Upper lobe of left lung (tissue), 6 donors: ENCODE measurements at regions not wholly inside any gene's neighbourhood (a gene's known extent, or its start where the extent isn't known, plus 50 kb on each side); places are given as distances from the start of the nearest gene placed in this dataset.

Experiments used
- ATAC-seq, 2 donors: fragments of 200-7000 bp; cut with Tn5 transposase; one replicate each; pipeline ENCODE4 v1.9.1; 2022; ENCODE audit warnings: mild to moderate bottlenecking in 2 of 2, moderate library complexity in 2 of 2; ENCODE audit not compliant: low FRiP score in 2 of 2
- DNase-seq, 2 donors: peaks; one replicate each; pipeline ENCODE4 v3.0.0-alpha.2; 2019 to 2020
- H3K27ac ChIP-seq, 4 donors: fragments of 200-600 bp; sonication (generic); one replicate each; pipeline ENCODE4 v1.5.1; 2016 to 2019
- H3K27me3 ChIP-seq, 4 donors: fragments of 200-600 bp; sonication (generic); one replicate each; pipeline ENCODE4 v1.5.1; 2017 to 2019
- H3K36me3 ChIP-seq, 4 donors: fragments of 200-600 bp; sonication (generic); one replicate each; pipeline ENCODE4 v1.5.1; 2016 to 2019
- H3K4me1 ChIP-seq, 4 donors: fragments of 200-600 bp; sonication (generic); one replicate each; pipeline ENCODE4 v1.5.1; 2018 to 2019
- H3K4me3 ChIP-seq, 4 donors: fragments of 200-600 bp; sonication (generic); one replicate each; pipeline ENCODE4 v1.5.1; 2017 to 2019; ENCODE audit warnings: mild to moderate bottlenecking in 2 of 4, moderate library complexity in 1 of 4
- H3K9me3 ChIP-seq, 4 donors: fragments of 200-600 bp; sonication (generic); one replicate each; pipeline ENCODE4 v1.5.1; 2018 to 2019
- EP300 ChIP-seq, 4 donors: sonication (generic); formaldehyde crosslinking; IDR thresholded peaks; one replicate each; pipeline ENCODE4 v1.5.1; 2017; ENCODE audit warnings: antibody characterized with exemption in 4 of 4, control low read depth in 2 of 4
- POLR2A ChIP-seq, 4 donors: fragments of 450-650 bp; IDR thresholded peaks; one replicate each; pipeline ENCODE4 v1.5.1; 2016 to 2017; ENCODE audit warnings: antibody characterized with exemption in 4 of 4, mild to moderate bottlenecking in 2 of 4
- POLR2AphosphoS5 ChIP-seq, 2 donors: sonication (generic); formaldehyde crosslinking; IDR thresholded peaks; one replicate each; pipeline ENCODE4 v1.5.1; 2017; ENCODE audit warnings: antibody characterized with exemption in 2 of 2
- WGBS, 2 donors: methylation state at CpG; one replicate each; pipeline ENCODE4 v1.1.5; 2017 to 2018; 5-methylcytosine and 5-hydroxymethylcytosine counted together
- TF ChIP-seq, protein P1 (sequence below), 6 experiments: fragments of 450-650 bp in 4 of 6; fragments of 200-600 bp in 2 of 6; sonication (generic) in 2 of 6; IDR thresholded peaks; one replicate each; pipeline ENCODE4 v1.5.1; 2016 to 2019; ENCODE audit warnings: antibody characterized with exemption in 6 of 6
- donor health status: DM: no; HTN: no; CAD: no; lungs with moderate emphysema.
- donor health status: DM: no; HTN: yes; CAD: no; lungs with severe emphysema.

GRCh38 chr6:8736156-8736895, 301.0 kb upstream of the SLC35B3 start:
- 78 to 80% methylated on average over 7 of the region's 7 CpGs for WGBS, 2 donors
- ATAC-seq (no peak), DNase-seq (no peak)
- Histone ChIP-seq H3K27me3 (no peaks in the 10 kb centered on the region), H3K27ac (no peak overlapping the region), H3K4me1 (peaks cover 0 to 6% (median 0%) of the 10 kb centered on the region in 4 donors), H3K9me3 (no peaks in the 10 kb centered on the region), H3K36me3 (no peaks in the 10 kb centered on the region), H3K4me3 (no peak overlapping the region)
- TF ChIP-seq, protein P1, sequence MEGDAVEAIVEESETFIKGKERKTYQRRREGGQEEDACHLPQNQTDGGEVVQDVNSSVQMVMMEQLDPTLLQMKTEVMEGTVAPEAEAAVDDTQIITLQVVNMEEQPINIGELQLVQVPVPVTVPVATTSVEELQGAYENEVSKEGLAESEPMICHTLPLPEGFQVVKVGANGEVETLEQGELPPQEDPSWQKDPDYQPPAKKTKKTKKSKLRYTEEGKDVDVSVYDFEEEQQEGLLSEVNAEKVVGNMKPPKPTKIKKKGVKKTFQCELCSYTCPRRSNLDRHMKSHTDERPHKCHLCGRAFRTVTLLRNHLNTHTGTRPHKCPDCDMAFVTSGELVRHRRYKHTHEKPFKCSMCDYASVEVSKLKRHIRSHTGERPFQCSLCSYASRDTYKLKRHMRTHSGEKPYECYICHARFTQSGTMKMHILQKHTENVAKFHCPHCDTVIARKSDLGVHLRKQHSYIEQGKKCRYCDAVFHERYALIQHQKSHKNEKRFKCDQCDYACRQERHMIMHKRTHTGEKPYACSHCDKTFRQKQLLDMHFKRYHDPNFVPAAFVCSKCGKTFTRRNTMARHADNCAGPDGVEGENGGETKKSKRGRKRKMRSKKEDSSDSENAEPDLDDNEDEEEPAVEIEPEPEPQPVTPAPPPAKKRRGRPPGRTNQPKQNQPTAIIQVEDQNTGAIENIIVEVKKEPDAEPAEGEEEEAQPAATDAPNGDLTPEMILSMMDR (IDR thresholded peaks at IDR 0.05): no peak
- TF ChIP-seq POLR2AphosphoS5 (IDR thresholded peaks at IDR 0.05) (no peak), EP300 (IDR thresholded peaks at IDR 0.05) (no peak), POLR2A (IDR thresholded peaks at IDR 0.05) (no peak)

GRCh38 chr6:8733879-8734278, 298.5 kb upstream of the SLC35B3 start:
- no peak overlapping the region for H3K4me3 ChIP-seq
- peaks cover 0 to 6% (median 0%) of the 10 kb centered on the region in 4 donors for H3K4me1 ChIP-seq
- no peak for DNase-seq
- TF ChIP-seq, protein P1 (IDR thresholded peaks at IDR 0.05): no peak
- no peak for ATAC-seq
- H3K9me3 ChIP-seq: no peaks in the 10 kb centered on the region
- H3K27ac ChIP-seq: no peak overlapping the region
- H3K27me3 ChIP-seq: no peaks in the 10 kb centered on the region
- H3K36me3 ChIP-seq: no peaks in the 10 kb centered on the region
- 96% methylated on average over 5 of the region's 5 CpGs for WGBS, 2 donors

DNA sequence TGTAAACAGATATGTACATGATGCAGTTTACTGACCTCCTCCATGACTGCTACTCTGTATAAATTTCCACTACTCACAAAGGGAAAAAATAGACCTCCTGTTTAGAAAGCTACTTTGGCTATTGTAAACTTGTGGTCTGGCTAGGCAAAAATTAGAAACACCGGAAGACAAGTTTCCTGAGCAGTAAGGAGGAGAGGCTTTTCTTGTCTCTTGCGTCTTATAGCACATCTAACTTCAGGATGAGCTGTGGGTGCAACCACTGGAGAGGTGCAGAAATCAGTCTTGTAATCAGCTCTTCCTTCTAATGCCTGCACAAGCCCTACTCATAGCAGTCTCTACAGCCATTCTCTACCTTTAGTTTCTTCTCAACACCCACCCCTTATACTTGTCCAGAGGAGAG, 296.5 kb upstream of the SLC35B3 start:
- WGBS, 2 donors: 32% methylated on average over 2 of the region's 2 CpGs
- no peaks in the 10 kb centered on the region for H3K27me3 ChIP-seq
- H3K4me3 ChIP-seq: no peak overlapping the region
- ATAC-seq (no peak), DNase-seq (no peak)
- no peak for TF ChIP-seq POLR2A (IDR thresholded peaks at IDR 0.05)
- no peak for TF ChIP-seq EP300 (IDR thresholded peaks at IDR 0.05)
- TF ChIP-seq POLR2AphosphoS5 (IDR thresholded peaks at IDR 0.05): no peak
- TF ChIP-seq, protein P1 (IDR thresholded peaks at IDR 0.05): no peak
- H3K27ac ChIP-seq: no peak overlapping the region
- H3K9me3 ChIP-seq: no peaks in the 10 kb centered on the region
- H3K36me3 ChIP-seq: no peaks in the 10 kb centered on the region
- peaks cover 0 to 6% (median 0%) of the 10 kb centered on the region in 4 donors for H3K4me1 ChIP-seq

DNA sequence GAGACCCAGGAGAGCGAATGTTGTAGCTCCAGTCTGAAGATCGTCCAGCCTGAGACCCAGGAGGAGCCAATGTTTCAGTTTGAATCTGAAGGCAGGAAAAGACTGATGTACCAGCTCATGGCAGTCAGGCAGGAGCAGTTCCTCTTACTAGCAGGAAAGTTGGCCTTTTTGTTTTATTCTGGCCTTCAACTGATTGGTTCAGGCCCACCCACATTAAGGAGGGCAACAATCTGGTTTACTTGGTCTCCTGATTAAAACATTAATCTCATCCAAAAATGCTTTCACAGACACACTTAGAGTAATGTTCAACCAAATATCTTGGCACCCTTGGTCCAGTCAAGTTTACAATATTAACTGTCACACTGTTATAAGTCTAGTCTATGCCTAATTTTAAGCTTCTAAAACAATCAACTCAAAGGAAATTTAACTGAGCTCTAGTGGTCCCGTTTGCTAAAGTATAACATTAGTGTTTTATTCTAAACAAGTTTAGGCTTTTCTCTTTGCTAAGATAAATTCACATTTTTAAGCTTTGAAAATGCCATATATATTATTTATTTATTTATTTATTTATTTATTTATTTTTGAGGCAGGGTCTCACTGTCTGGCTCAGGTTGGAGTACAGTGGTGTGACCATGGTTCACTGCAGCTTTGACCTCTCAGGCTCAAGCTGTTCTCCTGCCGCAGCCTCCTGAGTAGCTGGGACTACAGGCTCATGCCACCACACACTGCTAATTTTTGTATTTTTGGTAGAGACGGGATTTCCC, 275.5 kb upstream of the SLC35B3 start:
- no peaks in the 10 kb centered on the region for H3K9me3 ChIP-seq
- 81 to 98% methylated on average over 5 of the region's 5 CpGs for WGBS, 2 donors
- no peak overlapping the region for H3K4me3 ChIP-seq
- H3K27ac ChIP-seq: no peak overlapping the region
- H3K36me3 ChIP-seq: no peaks in the 10 kb centered on the region
- ATAC-seq (no peak), DNase-seq (no peak)
- H3K27me3 ChIP-seq: no peaks in the 10 kb centered on the region
- TF ChIP-seq POLR2A (IDR thresholded peaks at IDR 0.05) (no peak), EP300 (IDR thresholded peaks at IDR 0.05) (no peak), POLR2AphosphoS5 (IDR thresholded peaks at IDR 0.05) (no peak)
- TF ChIP-seq, protein P1 (IDR thresholded peaks at IDR 0.05): no peak
- H3K4me1 ChIP-seq: peaks cover 0 to 7% (median 3%) of the 10 kb centered on the region in 4 donors
